ENCODE measurements at regions not wholly inside any gene's neighbourhood (a gene's known extent, or its start where the extent isn't known, plus 50 kb on each side); places are given as distances from the start of the nearest gene placed in this dataset.

GRCh38 chr3:177579419-177579818 lies 382.1 kb upstream of the TBL1XR1 start:
- no peak for DNase-seq

DNA sequence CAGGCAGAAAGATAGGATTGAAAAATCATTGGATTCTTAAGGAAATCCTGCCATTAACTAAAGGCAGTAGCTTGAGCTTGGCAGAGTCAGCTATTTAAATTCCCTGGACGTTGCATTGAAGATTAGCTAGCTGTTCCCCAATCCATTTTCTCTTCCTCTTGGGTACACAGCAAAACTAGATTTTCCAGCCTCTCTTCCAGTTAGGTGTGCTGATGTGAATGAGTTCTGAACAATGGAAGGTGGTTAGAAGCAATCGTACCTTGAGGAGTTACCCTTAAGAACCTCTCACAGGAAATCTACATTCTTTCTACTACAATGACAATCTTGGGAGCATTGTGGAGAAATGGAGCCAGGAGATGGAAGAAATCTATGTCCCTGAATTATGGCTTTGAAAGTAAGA lies 383.2 kb upstream of the TBL1XR1 start:
- DNase-seq, result no peak

- no peak for DNase-seq
These were observed 388.0 kb upstream of the TBL1XR1 start for GRCh38 chr3:177585271-177585670.

- DNase-seq, result no peak
These were observed 391.9 kb upstream of the TBL1XR1 start for GRCh38 chr3:177589041-177589650.

DNA sequence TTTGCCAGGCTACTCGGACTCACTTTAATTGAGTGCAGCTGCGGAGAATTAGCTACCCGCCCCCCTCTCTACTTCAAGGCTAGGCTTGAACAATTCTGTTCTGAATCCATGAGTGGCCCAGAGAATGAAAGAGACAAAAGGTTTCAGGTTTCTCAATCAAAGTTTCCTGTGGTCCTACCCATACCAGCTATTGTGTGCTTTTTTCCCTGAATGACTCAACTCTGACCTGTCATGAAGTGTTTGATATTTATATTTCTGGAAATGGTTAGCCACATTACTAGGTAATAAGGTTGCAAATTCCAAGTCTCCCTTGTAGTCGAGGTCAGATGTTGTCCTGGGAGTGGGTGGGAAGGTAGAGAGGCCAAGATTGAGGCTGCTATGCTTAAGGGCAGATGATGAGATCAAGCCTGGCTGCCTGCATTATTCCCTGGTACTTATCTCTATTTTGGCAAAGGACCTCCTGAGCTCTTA lies 392.7 kb upstream of the TBL1XR1 start:
- DNase-seq, result no peak

DNA sequence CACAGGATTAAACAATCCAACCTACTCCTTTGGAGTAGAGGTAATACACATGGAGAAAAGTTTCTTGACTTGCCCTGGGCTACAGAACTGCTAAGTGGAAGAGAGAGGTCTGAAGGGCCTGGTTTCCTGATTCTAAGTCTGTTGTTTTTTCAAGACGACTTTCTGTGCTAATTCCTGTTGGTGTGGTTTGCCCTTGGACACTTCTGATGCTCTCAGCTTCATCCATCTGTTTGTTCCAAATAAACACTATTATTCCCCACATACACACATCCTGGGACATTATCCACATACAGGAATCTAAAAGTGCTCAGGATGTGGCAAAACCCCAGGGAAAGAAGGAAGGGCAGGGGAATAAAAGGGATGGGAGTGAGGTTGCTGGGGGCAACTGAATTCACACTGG lies 393.5 kb upstream of the TBL1XR1 start:
- no peak for DNase-seq

DNA sequence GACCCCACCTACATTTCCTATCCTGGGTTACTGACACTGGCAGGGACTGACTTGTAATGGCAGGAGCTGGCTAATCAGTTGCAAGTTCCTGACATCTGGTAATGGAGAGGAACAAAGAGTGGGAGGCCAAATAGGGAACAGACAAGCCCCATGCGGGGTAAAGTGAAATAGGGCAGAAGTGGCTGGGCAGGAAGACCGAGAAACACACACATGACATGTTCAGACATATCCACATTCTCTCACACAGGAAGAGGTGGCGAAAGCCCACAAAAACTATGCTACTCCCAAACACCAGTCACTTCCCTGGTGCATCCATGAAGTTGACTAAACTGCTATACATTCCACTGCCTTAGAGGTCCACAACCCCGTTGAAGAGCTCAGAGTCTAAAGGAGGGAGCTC lies 394.1 kb upstream of the TBL1XR1 start:
- DNase-seq, result no peak

- DNase-seq, result no peak
These were observed 396.8 kb upstream of the TBL1XR1 start for GRCh38 chr3:177594096-177594495.

DNA sequence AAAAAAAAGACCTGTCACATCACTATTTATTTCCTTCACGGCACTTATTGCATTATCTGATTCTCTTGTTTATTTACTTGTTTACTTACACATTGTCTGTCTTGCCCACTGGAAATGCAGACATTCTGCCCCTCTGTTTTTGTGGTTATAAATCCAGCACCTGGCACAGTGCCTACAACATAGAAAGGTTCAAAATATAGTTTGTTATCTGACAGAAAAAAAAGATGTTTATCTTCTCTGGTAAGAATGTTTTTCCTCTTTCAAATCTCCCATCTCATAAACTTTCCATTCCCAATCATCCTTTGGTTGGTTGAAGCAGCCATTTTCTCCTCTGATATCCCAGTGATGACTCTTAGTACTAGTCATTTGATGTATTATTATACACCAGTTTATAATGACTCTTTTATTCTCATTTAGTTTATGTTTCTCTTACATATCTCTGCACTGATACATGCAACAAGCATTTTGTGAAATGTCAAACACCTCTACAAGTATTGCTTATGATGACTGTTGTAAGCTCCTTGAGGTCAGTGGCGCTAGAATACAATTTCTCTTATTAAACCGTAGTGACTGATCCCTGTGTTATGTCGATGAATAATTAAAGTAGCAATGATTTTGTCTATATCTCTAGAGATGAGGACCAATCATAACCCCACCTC lies 398.4 kb upstream of the TBL1XR1 start:
- no peak for DNase-seq

DNA sequence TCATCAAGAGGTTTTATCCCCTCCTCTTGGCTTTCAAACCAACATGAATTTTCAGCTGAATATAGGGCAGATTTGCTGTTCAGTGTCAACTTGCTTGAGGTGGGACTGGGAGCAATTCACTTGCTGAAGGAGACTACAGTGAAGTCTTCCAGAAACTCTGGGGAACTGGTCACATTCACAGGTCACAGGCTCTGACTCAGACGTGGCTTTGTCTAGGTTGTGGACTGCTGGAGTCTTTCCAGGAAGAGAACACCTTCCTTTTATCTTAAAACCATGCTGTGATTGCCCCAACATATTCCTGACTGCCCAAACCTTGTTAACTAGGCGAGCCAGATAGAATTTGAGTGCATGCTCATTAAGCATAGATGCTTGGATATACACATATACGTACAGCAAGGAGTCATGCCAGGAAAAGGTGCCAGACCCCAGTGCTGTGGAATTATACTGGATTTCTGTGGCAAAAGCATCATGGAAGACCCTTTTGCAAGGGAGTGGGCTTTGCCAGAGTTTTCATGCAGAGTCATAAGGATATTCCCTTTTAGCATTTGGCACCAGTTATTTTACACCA lies 399.1 kb upstream of the TBL1XR1 start:
- no peak for DNase-seq

- no peak for DNase-seq
These were observed 399.6 kb upstream of the TBL1XR1 start for GRCh38 chr3:177596816-177597271.

DNA sequence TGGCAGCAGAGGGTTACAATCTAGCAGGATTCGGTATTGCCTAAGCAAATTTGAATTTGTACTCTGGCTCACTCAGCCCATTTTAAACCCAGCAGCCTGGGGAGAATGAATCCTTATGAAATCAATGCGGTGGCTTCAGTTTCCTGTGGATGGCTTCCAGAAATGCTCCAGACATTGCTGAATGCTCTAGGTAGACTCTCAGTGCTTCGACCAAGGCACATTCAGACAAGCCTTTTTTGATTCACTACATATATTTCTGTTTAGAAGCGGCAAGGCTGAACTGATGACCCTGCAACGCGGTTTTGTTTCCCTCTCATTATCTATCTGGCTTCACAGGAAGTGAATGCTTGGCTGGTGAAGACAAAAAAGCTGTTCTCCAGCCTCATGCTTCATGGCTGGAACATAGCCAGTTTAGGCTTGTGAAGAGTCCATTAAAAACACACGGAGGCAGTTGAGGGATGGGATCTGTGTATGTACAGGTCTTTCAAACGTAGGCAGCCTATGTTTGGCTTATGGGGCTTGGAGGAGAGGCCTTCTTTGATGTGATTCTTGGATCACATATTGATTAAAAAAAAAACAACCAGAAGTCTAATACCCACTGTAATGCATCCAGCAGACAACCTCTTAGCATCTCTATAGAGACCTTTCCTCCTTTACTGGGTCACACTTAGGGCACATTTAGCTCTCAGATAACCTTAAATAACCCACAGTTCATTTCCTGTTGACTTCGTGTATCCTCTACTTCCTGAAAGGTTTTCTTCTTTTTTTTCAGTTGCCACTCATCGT lies 400.2 kb upstream of the TBL1XR1 start:
- DNase-seq, result no peak

DNA sequence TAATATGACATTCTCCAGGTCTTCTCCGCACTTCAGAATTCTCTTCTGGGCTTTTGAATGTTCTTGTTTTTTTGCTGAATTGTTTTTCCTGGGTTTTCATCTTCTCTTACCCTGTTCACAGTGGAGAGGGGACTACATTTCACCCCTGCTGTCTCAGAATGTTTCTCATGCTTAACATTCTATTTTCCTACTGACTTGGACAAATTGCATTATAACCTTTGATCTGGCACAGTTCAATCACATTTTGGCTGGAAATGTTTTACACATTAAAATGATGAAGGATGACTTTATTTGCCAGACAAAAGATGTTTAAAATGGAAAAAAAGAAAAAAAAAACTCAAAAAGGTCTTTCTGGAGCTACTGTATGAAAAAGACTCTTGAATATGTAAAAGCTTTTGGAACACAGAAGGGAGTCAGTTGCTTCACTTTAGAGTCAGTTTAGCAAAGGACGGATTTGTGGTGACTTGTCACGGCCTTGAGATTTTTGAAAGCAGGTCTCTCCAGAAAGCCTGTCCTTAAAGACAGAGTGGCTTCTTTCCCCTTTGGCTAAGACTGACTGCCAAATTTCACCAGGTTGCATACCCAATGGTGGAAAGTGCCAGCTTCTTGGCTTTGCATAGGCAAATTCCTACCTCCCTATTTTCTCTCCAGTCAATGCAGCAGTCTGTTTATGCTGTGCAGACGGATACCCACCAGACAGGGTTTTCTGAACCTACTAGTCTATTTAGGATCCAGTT lies 401.0 kb upstream of the TBL1XR1 start:
- no peak for DNase-seq

GRCh38 chr3:177599326-177599725 lies 402.0 kb upstream of the TBL1XR1 start:
- DNase-seq, result no peak

DNA sequence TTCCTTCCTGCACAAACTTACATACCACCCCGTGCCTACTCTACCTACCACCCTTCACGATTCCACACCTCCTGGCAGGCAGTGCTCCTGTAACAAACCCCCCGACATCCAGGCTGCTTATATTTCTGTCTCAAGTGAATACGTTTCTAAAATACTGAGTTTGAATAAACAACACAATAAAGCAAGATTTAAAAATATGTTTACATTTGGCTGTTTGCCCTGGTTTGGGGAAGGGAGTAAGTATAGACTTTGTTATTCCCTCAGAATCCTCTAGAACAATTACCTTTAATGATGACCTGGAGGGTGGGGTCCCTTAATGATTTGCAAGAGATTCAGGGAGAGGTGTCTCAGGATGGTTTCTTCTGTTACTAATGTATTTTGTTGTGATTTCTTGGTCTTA lies 402.6 kb upstream of the TBL1XR1 start:
- no peak for DNase-seq

DNA sequence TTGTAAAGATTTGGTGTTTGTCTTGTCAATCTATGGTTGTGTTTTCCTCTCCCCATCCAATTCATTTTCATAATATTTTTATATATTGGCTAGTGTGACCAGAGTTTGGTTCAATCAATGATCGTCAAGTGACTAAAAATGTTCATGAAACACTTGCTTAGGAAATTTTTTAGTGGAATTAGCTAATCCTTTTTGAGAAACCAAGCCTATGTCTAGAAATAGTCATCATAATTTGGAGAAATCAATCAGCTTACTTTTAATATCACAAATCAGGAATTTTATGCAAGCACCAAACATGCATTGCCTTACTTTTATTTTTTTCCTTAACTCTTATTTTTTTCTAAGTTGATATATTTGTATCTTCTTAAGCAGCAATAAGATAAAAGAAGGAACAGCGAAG lies 403.1 kb upstream of the TBL1XR1 start:
- DNase-seq, result no peak

- no peak for DNase-seq
These were observed 403.9 kb upstream of the TBL1XR1 start for GRCh38 chr3:177601152-177601551.

DNA sequence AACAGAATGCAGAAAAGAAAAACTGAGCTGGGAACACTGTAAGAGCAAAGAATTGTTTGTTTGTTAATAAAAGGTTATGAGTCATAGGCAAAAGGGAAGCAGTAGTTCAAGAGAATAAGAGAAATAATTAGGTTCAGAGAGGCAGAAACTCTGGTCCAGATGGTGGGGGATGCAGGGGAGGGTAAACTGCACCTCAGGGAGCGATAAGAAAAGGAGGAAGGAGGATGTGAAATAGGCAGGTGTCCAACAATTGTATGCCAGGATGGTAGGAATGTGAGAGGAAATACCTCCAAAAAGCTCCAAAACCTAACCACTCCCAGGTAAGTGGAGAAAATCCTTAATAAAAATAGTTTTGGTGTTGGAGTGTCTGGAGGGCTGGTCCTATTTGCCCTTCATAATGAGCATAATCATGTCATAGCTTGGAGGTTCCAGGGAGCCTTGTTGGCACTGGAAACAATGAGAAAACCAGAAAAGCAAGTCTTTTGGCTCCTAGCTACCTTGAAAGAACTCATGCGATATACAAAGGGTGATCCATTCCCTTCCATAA lies 405.4 kb upstream of the TBL1XR1 start:
- DNase-seq, result no peak

DNA sequence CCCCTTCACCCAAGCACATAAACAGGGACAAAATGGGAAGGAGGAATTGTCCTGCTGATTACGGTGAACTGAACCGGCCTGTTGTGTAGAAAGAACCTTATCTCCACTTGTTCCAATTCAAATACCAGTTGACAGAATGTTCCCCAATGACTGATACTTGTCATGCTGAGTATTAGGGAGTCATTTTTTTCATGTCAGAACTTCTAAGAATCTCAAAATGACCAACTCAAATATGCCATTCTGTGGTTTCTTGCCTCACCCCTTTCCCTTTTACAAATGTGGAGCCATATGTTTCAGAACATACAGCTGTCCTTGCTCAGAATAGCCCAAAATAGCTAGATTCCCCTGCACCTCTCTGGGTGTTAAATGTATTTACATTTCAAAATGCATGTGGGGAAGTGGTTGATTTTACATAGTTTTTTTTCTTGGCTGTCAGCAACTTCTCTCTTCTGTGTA lies 405.9 kb upstream of the TBL1XR1 start:
- no peak for DNase-seq

DNA sequence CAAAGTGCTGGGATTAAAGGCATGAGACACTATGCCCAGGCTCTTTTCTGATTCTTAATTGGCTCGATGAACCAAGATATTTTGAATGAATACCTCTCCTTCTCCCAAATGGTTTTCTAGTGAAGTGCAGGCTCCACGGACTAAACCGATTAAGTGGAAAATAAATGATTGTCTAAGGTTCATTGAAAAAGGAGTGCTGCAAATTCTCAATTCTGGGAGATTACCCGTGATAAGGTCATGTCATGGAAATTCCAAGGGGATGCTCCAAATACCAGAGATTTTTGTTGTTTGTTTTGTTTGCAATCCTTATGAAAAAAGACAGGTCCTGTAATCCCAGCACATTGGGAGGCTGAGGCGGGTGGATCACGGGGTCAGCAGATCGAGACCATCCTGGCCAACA lies 406.9 kb upstream of the TBL1XR1 start:
- DNase-seq, result no peak

- DNase-seq, result no peak
These were observed 409.6 kb upstream of the TBL1XR1 start for GRCh38 chr3:177606891-177607290.

- no peak for DNase-seq
These were observed 410.3 kb upstream of the TBL1XR1 start for GRCh38 chr3:177607589-177607988.

DNA sequence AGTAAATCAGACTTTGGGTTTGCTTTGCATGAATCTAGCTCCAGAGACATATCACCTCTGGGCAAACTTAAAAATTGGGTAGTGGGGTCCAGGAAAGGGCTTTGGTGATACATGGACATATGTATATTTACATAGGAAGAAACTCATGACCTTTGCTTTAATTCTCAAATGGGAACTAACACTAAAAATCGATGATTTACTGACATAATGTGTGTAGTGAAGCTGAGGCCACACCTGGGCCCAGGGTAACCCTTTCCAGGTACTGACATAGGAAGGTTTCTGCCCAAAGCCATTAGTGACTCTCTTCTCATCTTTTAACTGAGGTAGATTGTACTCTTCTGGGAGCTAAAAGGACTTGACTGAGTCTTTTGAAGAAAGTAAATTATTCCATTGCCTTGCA lies 411.2 kb upstream of the TBL1XR1 start:
- no peak for DNase-seq

All from activated CD4-positive, CD25-positive, alpha-beta regulatory T cell (primary cell).